ENCODE measurements at regions not wholly inside any gene's neighbourhood (a gene's known extent, or its start where the extent isn't known, plus 50 kb on each side); places are given as distances from the start of the nearest gene placed in this dataset.

GRCh38 chr12:115338566-115339294, 654.8 kb upstream of the TBX3 start:
- Histone ChIP-seq H2AFZ (ENCODE audit: low read length) (no peak overlapping the region), H3K36me3 (ENCODE audit: insufficient read depth, low read length) (no peaks in the 10 kb centered on the region), H3K27me3 (ENCODE audit: insufficient read depth, low read length) (no peaks in the 10 kb centered on the region), H3K79me2 (ENCODE audit: insufficient read depth, low read length) (no peaks in the 10 kb centered on the region), H3K4me3 (ENCODE audit: low read depth, low read length, poor library complexity, severe bottlenecking) (no peak overlapping the region), H3K9me2 (ENCODE audit: low read depth, low read length) (no peaks in the 10 kb centered on the region), H3K9me3 (ENCODE audit: low read length) (no peaks in the 10 kb centered on the region), H3F3A (ENCODE audit: insufficient read depth, low read length) (no peaks in the 10 kb centered on the region), H3K9ac (ENCODE audit: low read length) (no peak overlapping the region), H3K4me1 (ENCODE audit: insufficient read depth, low read length, severe bottlenecking) (no peaks in the 10 kb centered on the region), H3K4me2 (ENCODE audit: low read length) (no peak overlapping the region), H3K27ac (ENCODE audit: low read depth, low read length, poor library complexity, severe bottlenecking) (no peak overlapping the region), H4K20me1 (ENCODE audit: insufficient read depth, low read length) (no peaks in the 10 kb centered on the region)
- TF ChIP-seq, protein P1, sequence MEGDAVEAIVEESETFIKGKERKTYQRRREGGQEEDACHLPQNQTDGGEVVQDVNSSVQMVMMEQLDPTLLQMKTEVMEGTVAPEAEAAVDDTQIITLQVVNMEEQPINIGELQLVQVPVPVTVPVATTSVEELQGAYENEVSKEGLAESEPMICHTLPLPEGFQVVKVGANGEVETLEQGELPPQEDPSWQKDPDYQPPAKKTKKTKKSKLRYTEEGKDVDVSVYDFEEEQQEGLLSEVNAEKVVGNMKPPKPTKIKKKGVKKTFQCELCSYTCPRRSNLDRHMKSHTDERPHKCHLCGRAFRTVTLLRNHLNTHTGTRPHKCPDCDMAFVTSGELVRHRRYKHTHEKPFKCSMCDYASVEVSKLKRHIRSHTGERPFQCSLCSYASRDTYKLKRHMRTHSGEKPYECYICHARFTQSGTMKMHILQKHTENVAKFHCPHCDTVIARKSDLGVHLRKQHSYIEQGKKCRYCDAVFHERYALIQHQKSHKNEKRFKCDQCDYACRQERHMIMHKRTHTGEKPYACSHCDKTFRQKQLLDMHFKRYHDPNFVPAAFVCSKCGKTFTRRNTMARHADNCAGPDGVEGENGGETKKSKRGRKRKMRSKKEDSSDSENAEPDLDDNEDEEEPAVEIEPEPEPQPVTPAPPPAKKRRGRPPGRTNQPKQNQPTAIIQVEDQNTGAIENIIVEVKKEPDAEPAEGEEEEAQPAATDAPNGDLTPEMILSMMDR (IDR thresholded peaks at IDR 0.05; ENCODE audit: low read length), result no peak
- TF ChIP-seq EZH2 (IDR thresholded peaks at IDR 0.05; ENCODE audit: borderline replicate concordance, low read length), result no peak

GRCh38 chr12:115337693-115338543, 653.9 kb upstream of the TBX3 start:
- Histone ChIP-seq H3K4me3 (ENCODE audit: low read depth, low read length, poor library complexity, severe bottlenecking) (no peak overlapping the region), H4K20me1 (ENCODE audit: insufficient read depth, low read length) (no peaks in the 10 kb centered on the region), H2AFZ (ENCODE audit: low read length) (no peak overlapping the region), H3K79me2 (ENCODE audit: insufficient read depth, low read length) (no peaks in the 10 kb centered on the region), H3F3A (ENCODE audit: insufficient read depth, low read length) (no peaks in the 10 kb centered on the region), H3K9ac (ENCODE audit: low read length) (no peak overlapping the region), H3K4me2 (ENCODE audit: low read length) (no peak overlapping the region), H3K9me3 (ENCODE audit: low read length) (no peaks in the 10 kb centered on the region), H3K36me3 (ENCODE audit: insufficient read depth, low read length) (no peaks in the 10 kb centered on the region), H3K27me3 (ENCODE audit: insufficient read depth, low read length) (no peaks in the 10 kb centered on the region), H3K4me1 (ENCODE audit: insufficient read depth, low read length, severe bottlenecking) (no peaks in the 10 kb centered on the region), H3K27ac (ENCODE audit: low read depth, low read length, poor library complexity, severe bottlenecking) (no peak overlapping the region), H3K9me2 (ENCODE audit: low read depth, low read length) (no peaks in the 10 kb centered on the region)
- TF ChIP-seq EZH2 (IDR thresholded peaks at IDR 0.05; ENCODE audit: borderline replicate concordance, low read length), result no peak
- TF ChIP-seq, protein P1 (IDR thresholded peaks at IDR 0.05; ENCODE audit: low read length), result no peak

GRCh38 chr12:115336506-115336905, 652.5 kb upstream of the TBX3 start:
- Histone ChIP-seq H3K9me3 (ENCODE audit: low read length) (no peaks in the 10 kb centered on the region), H2AFZ (ENCODE audit: low read length) (no peak overlapping the region), H3K4me1 (ENCODE audit: insufficient read depth, low read length, severe bottlenecking) (no peaks in the 10 kb centered on the region), H3K9ac (ENCODE audit: low read length) (no peak overlapping the region), H3K27ac (ENCODE audit: low read depth, low read length, poor library complexity, severe bottlenecking) (no peak overlapping the region), H3K27me3 (ENCODE audit: insufficient read depth, low read length) (no peaks in the 10 kb centered on the region), H3K36me3 (ENCODE audit: insufficient read depth, low read length) (no peaks in the 10 kb centered on the region), H3K4me2 (ENCODE audit: low read length) (no peak overlapping the region), H3K79me2 (ENCODE audit: insufficient read depth, low read length) (no peaks in the 10 kb centered on the region), H3F3A (ENCODE audit: insufficient read depth, low read length) (no peaks in the 10 kb centered on the region), H3K9me2 (ENCODE audit: low read depth, low read length) (no peaks in the 10 kb centered on the region), H3K4me3 (ENCODE audit: low read depth, low read length, poor library complexity, severe bottlenecking) (no peak overlapping the region), H4K20me1 (ENCODE audit: insufficient read depth, low read length) (no peaks in the 10 kb centered on the region)
- no peak for TF ChIP-seq EZH2 (IDR thresholded peaks at IDR 0.05; ENCODE audit: borderline replicate concordance, low read length)
- TF ChIP-seq, protein P1 (IDR thresholded peaks at IDR 0.05; ENCODE audit: low read length), result no peak

Measured in OCI-LY1 (cell line).